ENCODE measurements at regions not wholly inside any gene's neighbourhood (a gene's known extent, or its start where the extent isn't known, plus 50 kb on each side); places are given as distances from the start of the nearest gene placed in this dataset.

DNA sequence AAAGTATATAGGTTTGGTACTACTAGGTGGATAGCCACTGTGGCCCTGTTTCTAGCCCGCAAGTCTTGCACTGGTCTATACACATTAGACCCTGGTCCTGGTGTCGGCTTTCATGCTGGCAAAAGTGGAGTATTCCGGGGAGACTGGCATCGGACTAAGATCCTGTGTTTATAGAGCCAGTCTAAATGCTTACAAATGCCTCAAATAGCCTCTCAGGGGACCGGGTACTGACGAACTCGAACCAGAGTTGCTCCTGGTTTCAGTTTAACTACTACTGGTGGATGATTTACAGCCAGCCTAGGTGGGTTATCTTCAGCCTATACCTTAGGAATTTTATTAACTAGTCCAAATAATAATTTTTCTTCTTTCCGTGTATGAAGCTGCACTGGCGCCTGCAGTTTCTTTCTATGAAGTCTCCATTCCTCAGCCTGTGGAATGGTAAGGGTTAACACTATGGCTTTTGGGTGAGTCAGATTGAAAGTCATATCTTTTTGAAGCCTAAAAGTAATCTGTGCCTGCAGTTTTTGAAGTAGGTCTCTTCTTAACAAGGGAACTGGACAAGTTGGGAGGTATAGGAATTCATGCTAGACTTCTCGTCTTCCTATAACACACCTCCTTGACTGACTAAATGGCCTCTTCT, 51.3 kb downstream of the OR10H4 start:
- no peaks in the 10 kb centered on the region for H3K36me3 Mint-ChIP-seq (ENCODE audit: low read depth)
- DNase-seq = no peak
- H3K27ac Mint-ChIP-seq = no peak overlapping the region
- H3K4me1 Mint-ChIP-seq (ENCODE audit: low read depth) = peaks cover 23% of the 10 kb centered on the region
- no peak overlapping the region for H3K4me3 Mint-ChIP-seq
- peaks cover 4% of the 10 kb centered on the region for H3K27me3 Mint-ChIP-seq (ENCODE audit: insufficient read depth)
- H3K9me3 Mint-ChIP-seq = peaks cover 3% of the 10 kb centered on the region
- TF ChIP-seq, protein P1, sequence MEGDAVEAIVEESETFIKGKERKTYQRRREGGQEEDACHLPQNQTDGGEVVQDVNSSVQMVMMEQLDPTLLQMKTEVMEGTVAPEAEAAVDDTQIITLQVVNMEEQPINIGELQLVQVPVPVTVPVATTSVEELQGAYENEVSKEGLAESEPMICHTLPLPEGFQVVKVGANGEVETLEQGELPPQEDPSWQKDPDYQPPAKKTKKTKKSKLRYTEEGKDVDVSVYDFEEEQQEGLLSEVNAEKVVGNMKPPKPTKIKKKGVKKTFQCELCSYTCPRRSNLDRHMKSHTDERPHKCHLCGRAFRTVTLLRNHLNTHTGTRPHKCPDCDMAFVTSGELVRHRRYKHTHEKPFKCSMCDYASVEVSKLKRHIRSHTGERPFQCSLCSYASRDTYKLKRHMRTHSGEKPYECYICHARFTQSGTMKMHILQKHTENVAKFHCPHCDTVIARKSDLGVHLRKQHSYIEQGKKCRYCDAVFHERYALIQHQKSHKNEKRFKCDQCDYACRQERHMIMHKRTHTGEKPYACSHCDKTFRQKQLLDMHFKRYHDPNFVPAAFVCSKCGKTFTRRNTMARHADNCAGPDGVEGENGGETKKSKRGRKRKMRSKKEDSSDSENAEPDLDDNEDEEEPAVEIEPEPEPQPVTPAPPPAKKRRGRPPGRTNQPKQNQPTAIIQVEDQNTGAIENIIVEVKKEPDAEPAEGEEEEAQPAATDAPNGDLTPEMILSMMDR (IDR thresholded peaks at IDR 0.05) = no peak

DNA sequence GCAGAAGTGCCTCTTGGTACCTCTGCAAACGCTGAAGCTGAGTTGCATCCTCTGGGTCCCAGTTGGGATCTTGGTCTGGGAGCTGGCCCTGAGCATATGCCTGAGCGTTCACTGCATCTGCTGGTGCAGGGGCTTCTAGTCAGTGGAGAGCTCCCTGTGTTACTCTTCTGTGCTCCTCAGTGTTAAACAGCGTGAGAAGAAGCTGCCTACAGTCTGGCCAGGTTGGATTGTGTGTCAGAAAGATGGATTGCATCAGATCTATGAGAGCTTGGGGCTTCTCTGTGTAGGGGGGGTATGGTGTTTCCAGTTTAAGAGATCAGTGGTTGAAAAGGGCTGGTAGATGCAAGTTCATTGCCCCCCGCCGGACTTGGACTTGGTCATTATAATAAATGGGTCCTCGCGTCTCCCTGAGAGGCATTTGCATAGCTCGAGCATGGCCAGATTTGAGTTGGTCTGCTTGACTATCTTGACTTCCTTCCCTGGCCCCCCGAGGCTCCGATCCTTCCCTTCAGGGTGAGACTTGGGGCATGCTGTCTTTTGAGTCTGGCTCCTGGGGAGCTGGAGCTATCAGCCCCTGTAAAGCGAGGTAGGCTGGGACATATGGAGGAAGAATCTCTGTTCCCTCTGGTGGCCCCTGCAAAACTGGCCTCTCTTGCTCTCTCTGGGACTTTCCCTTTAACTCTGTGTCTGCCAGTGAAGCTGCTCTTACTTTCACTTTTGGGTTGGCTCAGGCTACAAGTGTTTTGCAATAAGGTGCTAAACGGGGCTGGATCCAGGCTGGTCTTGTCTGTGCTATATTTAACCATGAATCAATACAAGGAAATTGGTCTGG, 52.9 kb downstream of the OR10H4 start:
- Mint-ChIP-seq H3K36me3 (ENCODE audit: low read depth) (no peaks in the 10 kb centered on the region), H3K9me3 (no peaks in the 10 kb centered on the region), H3K4me1 (ENCODE audit: low read depth) (peaks cover 23% of the 10 kb centered on the region)

DNA sequence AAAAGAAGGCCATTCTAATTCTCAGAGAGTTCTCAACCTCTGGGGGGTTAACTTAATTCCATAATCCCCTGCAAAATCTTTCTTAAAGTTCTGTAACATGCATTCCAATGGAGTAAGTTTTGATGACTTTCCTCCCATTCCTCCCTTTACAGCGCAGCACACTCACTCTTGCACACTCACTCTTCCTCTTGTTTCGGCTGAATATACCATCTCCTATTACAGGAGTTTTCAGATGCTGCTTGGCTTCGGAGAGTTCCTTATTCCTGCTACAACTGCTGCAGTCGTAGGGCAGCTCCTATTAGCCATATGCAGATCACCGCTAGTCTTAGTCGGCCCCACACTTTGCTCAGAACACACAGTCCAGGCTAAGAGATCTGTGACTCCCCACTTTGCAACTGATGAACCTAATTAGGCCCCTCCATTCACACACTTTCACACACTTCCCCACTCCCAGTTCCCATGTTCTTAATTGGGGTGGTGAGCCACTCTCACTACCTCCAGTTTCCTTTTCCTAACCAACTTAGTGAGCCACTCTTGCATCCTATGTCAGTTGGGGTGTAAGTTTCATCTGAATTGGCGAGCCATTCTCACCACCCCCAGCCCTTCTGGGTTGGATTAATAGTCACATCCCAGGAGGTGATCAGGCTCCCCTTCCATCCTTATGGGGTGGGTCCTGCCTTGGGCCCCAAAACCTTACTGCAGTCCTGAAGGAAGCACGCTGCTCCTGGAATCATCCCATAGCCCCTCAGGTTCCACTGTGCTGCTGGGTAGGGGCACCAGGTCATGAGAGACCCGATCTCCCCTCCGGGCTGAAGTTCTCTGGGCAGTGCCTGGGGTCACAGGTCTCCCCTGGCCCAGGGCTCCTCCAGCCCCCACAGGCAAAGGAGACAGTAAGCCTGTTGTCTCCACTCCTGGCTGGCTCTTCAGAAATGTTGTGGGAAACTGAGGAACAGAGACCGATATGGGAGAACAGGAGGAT, 53.9 kb downstream of the OR10H4 start:
- peaks cover 4% of the 10 kb centered on the region for H3K27me3 Mint-ChIP-seq (ENCODE audit: insufficient read depth)
- no peak for DNase-seq
- TF ChIP-seq, protein P1 (IDR thresholded peaks at IDR 0.05) = no peak
- H3K36me3 Mint-ChIP-seq (ENCODE audit: low read depth) = no peaks in the 10 kb centered on the region
- peak overlapping the region; percentile 90 for H3K4me3 Mint-ChIP-seq
- no peaks in the 10 kb centered on the region for H3K9me3 Mint-ChIP-seq
- peaks cover 23% of the 10 kb centered on the region for H3K4me1 Mint-ChIP-seq (ENCODE audit: low read depth)
- H3K27ac Mint-ChIP-seq = peak overlapping the region; percentile 31

More for the DNA sequence above, 52.9 kb downstream of the OR10H4 start:
- peak; percentile 43 for DNase-seq
- peak overlapping the region; percentile 31 for H3K27ac Mint-ChIP-seq
- H3K27me3 Mint-ChIP-seq (ENCODE audit: insufficient read depth) = peaks cover 4% of the 10 kb centered on the region
- H3K4me3 Mint-ChIP-seq = peak overlapping the region; percentile 90
- TF ChIP-seq, protein P1 (IDR thresholded peaks at IDR 0.05) = no peak

DNA sequence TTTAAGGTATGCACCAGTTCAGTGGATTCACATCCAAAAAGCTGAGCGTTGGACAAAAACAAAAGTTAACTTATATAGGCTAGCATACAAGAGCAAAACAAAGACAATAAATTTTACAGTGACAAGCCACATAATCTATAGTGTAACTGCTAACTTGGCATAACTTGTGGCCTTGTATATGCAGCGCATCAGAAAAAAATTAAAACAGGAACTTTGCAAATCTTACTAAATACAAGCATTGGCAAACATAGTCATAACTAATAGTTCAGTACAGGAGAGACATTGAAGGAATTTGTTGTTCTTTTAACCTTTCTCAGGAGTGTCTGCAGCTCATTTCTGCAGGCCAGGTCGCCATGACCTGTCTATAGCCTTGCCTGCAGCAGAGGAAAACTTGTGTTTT, 54.6 kb downstream of the OR10H4 start:
- no peak overlapping the region for H3K4me3 Mint-ChIP-seq
- H3K36me3 Mint-ChIP-seq (ENCODE audit: low read depth) = no peaks in the 10 kb centered on the region
- TF ChIP-seq, protein P1 (IDR thresholded peaks at IDR 0.05) = no peak
- peaks cover 4% of the 10 kb centered on the region for H3K27me3 Mint-ChIP-seq (ENCODE audit: insufficient read depth)
- H3K4me1 Mint-ChIP-seq (ENCODE audit: low read depth) = peaks cover 23% of the 10 kb centered on the region
- no peak for DNase-seq
- H3K27ac Mint-ChIP-seq = no peak overlapping the region
- H3K9me3 Mint-ChIP-seq = no peaks in the 10 kb centered on the region

DNA sequence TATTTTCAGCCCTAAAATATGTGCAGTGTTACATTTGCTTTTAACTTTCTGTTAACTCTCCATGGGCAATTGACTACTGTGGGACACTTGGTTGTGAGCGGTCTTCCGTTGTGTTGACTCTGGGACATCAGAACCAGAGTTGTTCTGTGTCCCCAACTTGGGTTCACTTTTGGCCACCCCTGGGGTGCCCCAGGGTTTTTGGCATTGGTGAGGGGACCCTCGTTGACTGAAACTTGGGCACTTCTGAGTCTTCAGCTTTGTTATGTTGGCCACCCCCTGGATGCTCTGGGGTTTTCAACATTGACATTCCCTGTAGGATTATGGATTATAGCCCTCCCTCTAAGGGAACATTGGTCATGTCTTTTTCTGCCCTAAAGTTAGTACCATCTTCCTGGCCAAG, 57.1 kb downstream of the OR10H4 start:
- Mint-ChIP-seq H3K36me3 (ENCODE audit: low read depth) (no peaks in the 10 kb centered on the region), H3K27me3 (ENCODE audit: insufficient read depth) (peaks cover 4% of the 10 kb centered on the region), H3K4me3 (no peak overlapping the region), H3K9me3 (no peaks in the 10 kb centered on the region), H3K4me1 (ENCODE audit: low read depth) (peaks cover 20% of the 10 kb centered on the region), H3K27ac (no peak overlapping the region)
- no peak for DNase-seq
- TF ChIP-seq, protein P1 (IDR thresholded peaks at IDR 0.05) = no peak

All from HFFc6 (cell line).